ENCODE measurements at regions not wholly inside any gene's neighbourhood (a gene's known extent, or its start where the extent isn't known, plus 50 kb on each side); places are given as distances from the start of the nearest gene placed in this dataset.
"Not testable (repeated sequence)": the region's sequence is repeated elsewhere in the genome, so short reads cannot be mapped to it uniquely, and the experiment has no call there.

DNA sequence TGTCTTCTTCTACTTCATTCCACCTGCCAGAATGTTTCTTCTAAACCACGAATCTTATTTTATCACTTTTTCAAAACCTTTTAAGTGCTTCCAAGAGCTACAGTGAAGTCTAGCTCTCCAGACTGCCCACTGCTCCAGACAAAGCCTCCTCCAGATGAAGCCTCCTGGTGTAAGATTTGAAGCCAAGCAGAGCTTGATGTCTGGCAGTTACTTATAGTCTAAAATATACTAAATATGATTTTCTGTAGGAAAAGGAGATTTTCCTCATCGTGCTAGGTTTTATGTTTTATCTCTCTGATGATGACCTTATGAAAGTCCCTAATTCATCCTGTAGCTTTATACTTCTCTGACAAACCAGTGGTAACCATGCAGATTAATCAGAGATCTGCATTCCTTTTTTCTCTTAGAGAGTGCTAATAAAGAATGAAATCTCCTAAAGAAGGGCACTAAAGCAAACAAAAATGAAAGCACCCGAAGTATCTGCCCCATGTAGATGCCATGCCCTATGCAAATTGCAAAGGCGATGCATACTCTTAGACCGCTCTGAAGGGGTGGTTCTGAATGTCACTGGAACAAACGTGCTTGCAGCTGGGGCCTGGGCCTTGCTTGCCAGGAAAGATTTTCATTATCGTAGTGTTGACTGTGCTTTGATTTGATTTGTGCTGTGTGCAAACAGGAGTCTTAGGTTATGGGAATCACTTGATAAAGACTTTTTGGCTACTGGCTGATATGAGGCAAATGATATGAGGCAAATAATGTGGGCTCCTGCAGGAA lies 314.2 kb downstream of the PID1 start:
- POLR2A ChIA-PET = no interaction called here
- Mint-ChIP-seq H3K4me1 (no peaks in the 10 kb centered on the region), H3K9me3 (peaks cover 11% of the 10 kb centered on the region), H3K27me3 (no peaks in the 10 kb centered on the region), H3K36me3 (ENCODE audit: low read depth) (no peaks in the 10 kb centered on the region), H3K27ac (no peak overlapping the region), H3K4me3 (no peak overlapping the region)
- no peak for DNase-seq
- CTCF ChIA-PET = no interaction called here

DNA sequence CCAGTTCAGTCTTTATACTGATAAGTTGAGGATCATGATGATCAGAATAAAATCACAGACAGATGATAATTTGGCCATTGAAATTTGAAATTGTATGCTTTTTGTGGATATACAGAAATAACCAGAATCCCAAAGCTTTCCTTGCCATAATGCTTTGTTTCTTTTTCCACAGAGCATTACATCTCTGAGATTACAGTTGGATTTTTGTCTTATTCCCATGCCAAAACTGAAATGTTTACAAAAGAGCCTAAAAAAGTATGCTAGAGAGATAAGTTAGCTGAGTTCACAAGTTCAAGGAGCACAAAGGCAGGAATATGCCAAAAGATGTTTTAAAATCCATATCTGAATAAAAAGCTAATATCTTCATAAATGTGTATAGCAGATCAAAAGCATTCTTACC lies 321.3 kb downstream of the PID1 start:
- H3K27ac Mint-ChIP-seq = no peak overlapping the region
- no peaks in the 10 kb centered on the region for H3K4me1 Mint-ChIP-seq
- ChIA-PET CTCF (no interaction called here), POLR2A (no interaction called here)
- H3K9me3 Mint-ChIP-seq = peaks cover 4% of the 10 kb centered on the region
- DNase-seq = no peak
- H3K27me3 Mint-ChIP-seq = no peaks in the 10 kb centered on the region
- no peak overlapping the region for H3K4me3 Mint-ChIP-seq
- no peaks in the 10 kb centered on the region for H3K36me3 Mint-ChIP-seq (ENCODE audit: low read depth)

GRCh38 chr2:228945710-228946109 lies 325.4 kb downstream of the PID1 start:
- H3K4me1 Mint-ChIP-seq = no peaks in the 10 kb centered on the region
- no peaks in the 10 kb centered on the region for H3K27me3 Mint-ChIP-seq
- H3K9me3 Mint-ChIP-seq = peaks cover 11% of the 10 kb centered on the region
- CTCF ChIA-PET = no interaction called here
- no peaks in the 10 kb centered on the region for H3K36me3 Mint-ChIP-seq (ENCODE audit: low read depth)
- no peak overlapping the region for H3K4me3 Mint-ChIP-seq
- DNase-seq = no peak
- no peak overlapping the region for H3K27ac Mint-ChIP-seq
- POLR2A ChIA-PET = no interaction called here

- Mint-ChIP-seq H3K9me3 (peaks cover 11% of the 10 kb centered on the region), H3K27me3 (no peaks in the 10 kb centered on the region), H3K4me3 (no peak overlapping the region), H3K36me3 (ENCODE audit: low read depth) (no peaks in the 10 kb centered on the region), H3K4me1 (no peaks in the 10 kb centered on the region), H3K27ac (no peak overlapping the region)
- ChIA-PET POLR2A (no interaction called here), CTCF (no interaction called here)
- no peak for DNase-seq
Observed at GRCh38 chr2:228942856-228943255, 328.2 kb downstream of the PID1 start.

- H3K4me1 Mint-ChIP-seq = no peaks in the 10 kb centered on the region
- POLR2A ChIA-PET = no interaction called here
- no peaks in the 10 kb centered on the region for H3K36me3 Mint-ChIP-seq (ENCODE audit: low read depth)
- CTCF ChIA-PET = no interaction called here
- H3K9me3 Mint-ChIP-seq = peaks cover 8% of the 10 kb centered on the region
- no peak overlapping the region for H3K27ac Mint-ChIP-seq
- DNase-seq = no peak
- H3K27me3 Mint-ChIP-seq = no peaks in the 10 kb centered on the region
- H3K4me3 Mint-ChIP-seq = no peak overlapping the region
Observed at GRCh38 chr2:228938629-228939028, 332.5 kb downstream of the PID1 start.

GRCh38 chr2:228927028-228928010 lies 343.8 kb downstream of the PID1 start:
- ChIA-PET CTCF (no interaction called here), POLR2A (no interaction called here)
- DNase-seq = no peak
- Mint-ChIP-seq H3K9me3 (no peaks in the 10 kb centered on the region), H3K27me3 (no peaks in the 10 kb centered on the region), H3K4me3 (no peak overlapping the region), H3K36me3 (ENCODE audit: low read depth) (no peaks in the 10 kb centered on the region), H3K27ac (no peak overlapping the region), H3K4me1 (no peaks in the 10 kb centered on the region)

DNA sequence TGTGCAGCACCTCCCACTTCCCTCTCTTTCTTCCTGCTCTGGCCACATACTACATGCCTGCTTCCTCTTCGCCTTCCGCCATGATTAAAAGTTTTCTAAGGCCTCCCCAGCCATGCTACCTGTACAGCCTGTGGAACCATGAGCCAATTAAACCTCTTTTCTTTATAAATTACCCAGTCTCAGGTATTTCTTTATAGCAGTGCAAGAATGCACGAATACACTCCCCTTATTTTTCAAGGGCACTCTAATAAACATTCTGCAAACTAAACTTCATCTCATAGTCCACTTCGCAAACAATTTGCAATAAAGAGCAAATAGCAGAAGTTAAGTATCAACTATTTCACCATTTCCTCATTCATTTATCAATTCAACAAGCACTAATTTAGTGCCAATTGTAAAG lies 351.3 kb downstream of the PID1 start:
- Mint-ChIP-seq H3K4me1 (no peaks in the 10 kb centered on the region), H3K36me3 (ENCODE audit: low read depth) (no peaks in the 10 kb centered on the region), H3K9me3 (no peaks in the 10 kb centered on the region), H3K4me3 (no peak overlapping the region), H3K27me3 (no peaks in the 10 kb centered on the region), H3K27ac (no peak overlapping the region)
- ChIA-PET POLR2A (no interaction called here), CTCF (no interaction called here)
- DNase-seq = no peak

DNA sequence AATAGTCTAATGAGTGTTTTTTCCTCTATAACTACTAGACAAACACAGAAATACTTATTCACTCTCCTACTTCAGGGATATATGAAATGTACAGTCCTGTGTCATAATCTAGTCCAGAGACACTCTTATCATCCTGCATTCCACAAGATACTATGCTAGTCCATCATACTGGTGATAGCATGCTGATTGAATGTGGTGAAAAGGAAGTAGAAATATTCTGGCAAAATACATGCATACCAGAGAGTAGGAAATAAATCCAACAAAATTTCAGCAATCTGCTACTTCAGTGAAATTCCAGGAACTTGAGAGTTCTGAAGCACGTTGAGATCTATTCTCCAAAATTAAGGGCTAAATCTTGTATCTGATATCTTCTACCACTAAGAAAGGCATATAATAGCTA lies 353.9 kb downstream of the PID1 start:
- no peak for DNase-seq
- Mint-ChIP-seq H3K27ac (no peak overlapping the region), H3K36me3 (ENCODE audit: low read depth) (no peaks in the 10 kb centered on the region), H3K27me3 (no peaks in the 10 kb centered on the region), H3K9me3 (no peaks in the 10 kb centered on the region), H3K4me3 (no peak overlapping the region), H3K4me1 (no peaks in the 10 kb centered on the region)
- POLR2A ChIA-PET = no interaction called here
- CTCF ChIA-PET = no interaction called here

DNA sequence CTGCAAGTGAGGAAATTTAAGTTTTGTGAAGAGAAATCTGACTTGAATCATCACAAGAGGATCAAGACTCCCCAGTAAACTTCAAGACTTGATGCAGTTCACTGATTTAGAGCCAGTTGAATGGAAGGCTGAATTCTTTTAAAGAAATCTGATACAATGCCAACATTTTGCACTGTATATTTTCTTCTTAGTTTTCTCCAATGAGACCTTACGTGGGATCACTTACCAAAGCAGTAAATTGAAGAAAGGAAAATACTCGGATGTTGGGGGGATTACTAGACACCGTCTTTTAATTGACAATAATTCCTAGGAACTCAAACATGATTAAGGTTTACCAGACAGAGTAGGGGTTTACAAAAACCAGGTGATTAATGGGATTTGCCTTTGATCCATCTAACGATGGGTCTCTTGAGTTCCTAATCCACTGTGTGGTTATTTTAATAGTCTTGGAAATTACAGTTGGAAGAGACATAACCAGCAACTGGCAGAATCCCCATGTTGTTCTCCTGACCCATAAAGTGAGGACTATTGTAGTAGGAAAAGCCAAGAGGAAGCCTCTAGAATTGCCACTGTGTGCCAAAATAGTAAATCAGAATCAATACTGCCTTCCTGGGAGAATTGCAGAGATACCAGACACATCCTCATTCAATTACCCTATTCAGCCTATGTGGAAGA lies 354.5 kb downstream of the PID1 start:
- H3K9me3 Mint-ChIP-seq = no peaks in the 10 kb centered on the region
- ChIA-PET POLR2A (no interaction called here), CTCF (no interaction called here)
- no peaks in the 10 kb centered on the region for H3K4me1 Mint-ChIP-seq
- no peak overlapping the region for H3K27ac Mint-ChIP-seq
- H3K27me3 Mint-ChIP-seq = no peaks in the 10 kb centered on the region
- no peak overlapping the region for H3K4me3 Mint-ChIP-seq
- DNase-seq = no peak
- no peaks in the 10 kb centered on the region for H3K36me3 Mint-ChIP-seq (ENCODE audit: low read depth)

DNA sequence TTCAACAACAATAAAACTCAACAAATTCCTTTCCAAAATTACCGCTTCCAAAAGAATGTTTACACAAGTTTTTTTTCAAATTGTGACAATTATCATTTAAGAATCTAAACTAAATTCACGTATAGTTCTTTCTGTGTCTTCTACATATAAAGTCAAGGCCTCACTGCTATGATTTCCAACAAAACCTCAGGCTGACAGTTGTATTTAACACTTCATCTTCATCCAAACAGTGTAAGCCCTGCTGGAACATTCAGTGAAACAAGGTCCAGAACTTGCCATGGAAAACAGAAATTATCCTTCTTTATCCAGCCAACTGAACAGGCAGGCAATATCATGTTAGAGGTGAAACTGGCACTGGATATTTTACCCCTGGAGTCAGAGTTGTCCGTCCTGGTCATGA lies 357.9 kb downstream of the PID1 start:
- Mint-ChIP-seq H3K4me3 (no peak overlapping the region), H3K9me3 (no peaks in the 10 kb centered on the region), H3K4me1 (no peaks in the 10 kb centered on the region), H3K27ac (no peak overlapping the region), H3K27me3 (no peaks in the 10 kb centered on the region), H3K36me3 (ENCODE audit: low read depth) (no peaks in the 10 kb centered on the region)
- ChIA-PET CTCF (no interaction called here), POLR2A (no interaction called here)
- no peak for DNase-seq

GRCh38 chr2:228910872-228911271 lies 360.2 kb downstream of the PID1 start:
- POLR2A ChIA-PET; H3K4me1 Mint-ChIP-seq; H3K9me3 Mint-ChIP-seq; H3K4me3 Mint-ChIP-seq; DNase-seq; H3K36me3 Mint-ChIP-seq (ENCODE audit: low read depth); H3K27me3 Mint-ChIP-seq; CTCF ChIA-PET; H3K27ac Mint-ChIP-seq: not testable (repeated sequence)

DNA sequence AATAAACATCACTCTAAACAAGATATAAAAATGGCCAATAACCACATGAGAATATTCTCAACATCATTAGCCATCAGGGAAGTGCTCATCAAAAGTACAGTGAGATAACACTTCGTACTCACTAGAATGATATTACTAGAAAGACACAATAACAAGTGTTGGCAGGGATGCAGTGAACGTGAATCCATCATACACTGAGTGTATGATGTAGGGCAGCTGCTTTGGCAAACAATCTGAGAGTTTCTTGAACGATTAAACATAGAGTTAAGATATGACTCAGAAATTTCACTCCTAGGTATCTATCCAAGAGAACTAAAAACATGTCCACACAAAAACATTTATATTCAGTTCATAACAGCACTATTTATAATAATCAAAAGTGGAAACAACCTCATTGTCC lies 368.9 kb downstream of the PID1 start:
- H3K27me3 Mint-ChIP-seq = no peaks in the 10 kb centered on the region
- no peak overlapping the region for H3K4me3 Mint-ChIP-seq
- ChIA-PET POLR2A (no interaction called here), CTCF (no interaction called here)
- H3K27ac Mint-ChIP-seq = no peak overlapping the region
- H3K4me1 Mint-ChIP-seq = no peaks in the 10 kb centered on the region
- no peak for DNase-seq
- no peaks in the 10 kb centered on the region for H3K36me3 Mint-ChIP-seq (ENCODE audit: low read depth)
- H3K9me3 Mint-ChIP-seq = no peaks in the 10 kb centered on the region

DNA sequence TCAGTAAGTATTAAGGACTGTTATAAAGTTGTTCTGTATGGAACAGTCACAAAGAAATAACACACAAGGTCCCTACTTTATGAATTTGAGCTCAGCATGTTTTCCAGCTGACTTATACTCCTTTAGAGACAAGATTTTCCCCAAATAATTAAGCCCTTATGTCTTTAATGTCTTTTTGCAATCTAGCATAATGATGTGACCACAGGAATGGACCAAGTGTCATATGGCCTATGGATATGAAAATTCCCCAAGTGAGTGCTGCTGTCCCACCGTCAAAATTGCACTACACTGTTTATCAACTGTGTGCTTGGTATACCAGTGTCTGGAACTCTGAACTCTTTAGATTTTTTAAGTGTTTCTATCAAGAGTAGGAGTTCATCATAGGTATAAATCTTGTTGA lies 369.6 kb downstream of the PID1 start:
- no peaks in the 10 kb centered on the region for H3K27me3 Mint-ChIP-seq
- H3K9me3 Mint-ChIP-seq = no peaks in the 10 kb centered on the region
- H3K27ac Mint-ChIP-seq = no peak overlapping the region
- no peak overlapping the region for H3K4me3 Mint-ChIP-seq
- ChIA-PET CTCF (no interaction called here), POLR2A (no interaction called here)
- DNase-seq = no peak
- no peaks in the 10 kb centered on the region for H3K36me3 Mint-ChIP-seq (ENCODE audit: low read depth)
- no peaks in the 10 kb centered on the region for H3K4me1 Mint-ChIP-seq
